GM21737 (cell line): ENCODE measurements at regions not wholly inside any gene's neighbourhood (a gene's known extent, or its start where the extent isn't known, plus 50 kb on each side); places are given as distances from the start of the nearest gene placed in this dataset.
"Not testable (repeated sequence)": the region's sequence is repeated elsewhere in the genome, so short reads cannot be mapped to it uniquely, and the experiment has no call there.

ENCODE experiments used
- ATAC-seq: cut with Tn5 transposase; IDR thresholded peaks from one replicate; pipeline ENCODE4 v1.9.1; 2021; ENCODE audit warnings: mild to moderate bottlenecking, moderate library complexity; ENCODE audit not compliant: unreplicated experiment

GRCh38 chr4:60926624-60927023, 273.5 kb upstream of the ADGRL3 start:
- ATAC-seq: no peak

GRCh38 chr4:60930866-60931265, 269.3 kb upstream of the ADGRL3 start:
- ATAC-seq: no peak

GRCh38 chr4:60934566-60935295, 265.4 kb upstream of the ADGRL3 start:
- ATAC-seq: no peak

GRCh38 chr4:60938181-60938580, 261.9 kb upstream of the ADGRL3 start:
- ATAC-seq: no peak

- ATAC-seq: no peak
Observed at GRCh38 chr4:60938621-60939020, 261.5 kb upstream of the ADGRL3 start.

GRCh38 chr4:60944060-60944459, 256.1 kb upstream of the ADGRL3 start:
- no peak for ATAC-seq

GRCh38 chr4:60945641-60946040, 254.5 kb upstream of the ADGRL3 start:
- ATAC-seq: no peak

GRCh38 chr4:60948008-60948407, 252.1 kb upstream of the ADGRL3 start:
- ATAC-seq: no peak

- no peak for ATAC-seq
Observed at GRCh38 chr4:60952921-60953320, 247.2 kb upstream of the ADGRL3 start.

GRCh38 chr4:60953826-60954225, 246.3 kb upstream of the ADGRL3 start:
- ATAC-seq: no peak

- no peak for ATAC-seq
Observed at GRCh38 chr4:60962286-60962685, 237.8 kb upstream of the ADGRL3 start.

GRCh38 chr4:60981534-60981933, 218.6 kb upstream of the ADGRL3 start:
- ATAC-seq: no peak

- ATAC-seq: no peak
Observed at GRCh38 chr4:60989141-60989540, 211.0 kb upstream of the ADGRL3 start.

GRCh38 chr4:60992037-60992436, 208.1 kb upstream of the ADGRL3 start:
- ATAC-seq: no peak

GRCh38 chr4:61003301-61003700, 196.8 kb upstream of the ADGRL3 start:
- ATAC-seq: no peak

- no peak for ATAC-seq
Observed at GRCh38 chr4:61004651-61005170, 195.4 kb upstream of the ADGRL3 start.

GRCh38 chr4:61011051-61011450, 189.1 kb upstream of the ADGRL3 start:
- no peak for ATAC-seq

GRCh38 chr4:61011936-61012335, 188.2 kb upstream of the ADGRL3 start:
- not testable (repeated sequence) for ATAC-seq

- ATAC-seq: no peak
Observed at GRCh38 chr4:61024610-61025009, 175.5 kb upstream of the ADGRL3 start.

GRCh38 chr4:61027939-61028338, 172.2 kb upstream of the ADGRL3 start:
- ATAC-seq: no peak

- no peak for ATAC-seq
Observed at GRCh38 chr4:61036071-61036684, 163.9 kb upstream of the ADGRL3 start.

- no peak for ATAC-seq
Observed at GRCh38 chr4:61041527-61041926, 158.6 kb upstream of the ADGRL3 start.
